ENCODE measurements at regions not wholly inside any gene's neighbourhood (a gene's known extent, or its start where the extent isn't known, plus 50 kb on each side); places are given as distances from the start of the nearest gene placed in this dataset.

GRCh38 chr13:89281331-89281730, 1610.2 kb downstream of the SLITRK5 start:
- Mint-ChIP-seq H3K27ac (no peak overlapping the region), H3K27me3 (ENCODE audit: insufficient read depth, low read depth, poor library complexity) (no peaks in the 10 kb centered on the region), H3K4me1 (no peaks in the 10 kb centered on the region), H3K9me3 (no peaks in the 10 kb centered on the region), H3K4me3 (no peak overlapping the region), H3K36me3 (ENCODE audit: low read depth) (peaks cover 4% of the 10 kb centered on the region; the same call in 1 of the 3 replicates)
- Histone ChIP-seq H3F3A (replicated peaks; ENCODE audit: low read depth) (no peaks in the 10 kb centered on the region), H3K27ac (ENCODE audit: low read depth) (no peak overlapping the region), H3K4me1 (ENCODE audit: insufficient read depth) (no peaks in the 10 kb centered on the region), H3K27me3 (ENCODE audit: insufficient read depth) (no peaks in the 10 kb centered on the region), H3K4me3 (no peak overlapping the region), H3K36me3 (ENCODE audit: insufficient read depth) (no peaks in the 10 kb centered on the region), H3K79me2 (replicated peaks; ENCODE audit: insufficient read depth) (no peaks in the 10 kb centered on the region), H4K20me1 (replicated peaks; ENCODE audit: insufficient read depth) (no peaks in the 10 kb centered on the region), H2AFZ (no peak overlapping the region), H3K4me2 (no peak overlapping the region), H3K9me2 (ENCODE audit: insufficient read depth) (no peaks in the 10 kb centered on the region)
- DNase-seq (ENCODE audit: low spot score) = no peak
- TF ChIP-seq ZNF331 (CRISPR knock-in tag; IDR thresholded peaks at IDR 0.05; ENCODE audit: low read depth) = no peak
- no peak for TF ChIP-seq STAT1 (IDR thresholded peaks at IDR 0.05; ENCODE audit: unreplicated experiment)
- no peak for TF ChIP-seq ZNF462 (CRISPR knock-in tag; IDR thresholded peaks at IDR 0.05)
- TF ChIP-seq REST (IDR thresholded peaks at IDR 0.05; ENCODE audit: unreplicated experiment) = no peak
- no peak for TF ChIP-seq EZH2 (IDR thresholded peaks at IDR 0.05; ENCODE audit: low read depth, unreplicated experiment)
- ATAC-seq = no peak

All from GM23338 (cell line).